ENCODE measurements at regions not wholly inside any gene's neighbourhood (a gene's known extent, or its start where the extent isn't known, plus 50 kb on each side); places are given as distances from the start of the nearest gene placed in this dataset.

DNA sequence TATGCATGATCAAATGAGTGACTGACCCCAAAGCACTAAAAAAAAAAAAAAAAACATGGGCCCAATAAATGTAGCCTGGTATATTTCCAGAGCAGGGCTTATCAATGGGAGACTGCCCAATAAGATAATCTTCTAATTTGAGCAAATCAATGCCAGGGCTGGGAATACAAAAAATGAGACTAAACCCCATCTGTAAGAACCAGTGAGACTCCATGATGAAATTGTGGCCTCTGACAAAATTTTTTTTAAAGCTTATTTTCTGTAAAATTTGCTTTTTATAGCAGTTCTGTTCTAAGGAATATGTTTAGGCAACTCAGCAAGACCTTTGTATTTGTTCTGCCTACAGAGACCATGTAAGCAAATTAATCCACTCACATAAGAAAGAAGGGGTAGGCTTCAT lies 186.8 kb upstream of the CCDC150 start:
- TF ChIP-seq POLR2A (IDR thresholded peaks at IDR 0.05) = no peak
- TF ChIP-seq, protein P1, sequence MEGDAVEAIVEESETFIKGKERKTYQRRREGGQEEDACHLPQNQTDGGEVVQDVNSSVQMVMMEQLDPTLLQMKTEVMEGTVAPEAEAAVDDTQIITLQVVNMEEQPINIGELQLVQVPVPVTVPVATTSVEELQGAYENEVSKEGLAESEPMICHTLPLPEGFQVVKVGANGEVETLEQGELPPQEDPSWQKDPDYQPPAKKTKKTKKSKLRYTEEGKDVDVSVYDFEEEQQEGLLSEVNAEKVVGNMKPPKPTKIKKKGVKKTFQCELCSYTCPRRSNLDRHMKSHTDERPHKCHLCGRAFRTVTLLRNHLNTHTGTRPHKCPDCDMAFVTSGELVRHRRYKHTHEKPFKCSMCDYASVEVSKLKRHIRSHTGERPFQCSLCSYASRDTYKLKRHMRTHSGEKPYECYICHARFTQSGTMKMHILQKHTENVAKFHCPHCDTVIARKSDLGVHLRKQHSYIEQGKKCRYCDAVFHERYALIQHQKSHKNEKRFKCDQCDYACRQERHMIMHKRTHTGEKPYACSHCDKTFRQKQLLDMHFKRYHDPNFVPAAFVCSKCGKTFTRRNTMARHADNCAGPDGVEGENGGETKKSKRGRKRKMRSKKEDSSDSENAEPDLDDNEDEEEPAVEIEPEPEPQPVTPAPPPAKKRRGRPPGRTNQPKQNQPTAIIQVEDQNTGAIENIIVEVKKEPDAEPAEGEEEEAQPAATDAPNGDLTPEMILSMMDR (IDR thresholded peaks at IDR 0.05) = no peak
- TF ChIP-seq POLR2AphosphoS5 (IDR thresholded peaks at IDR 0.05; ENCODE audit: insufficient read depth in 1 of 2, low read depth in 1 of 2) = no peak

Measured in vagina (tissue), 2 donors.